ENCODE measurements at regions not wholly inside any gene's neighbourhood (a gene's known extent, or its start where the extent isn't known, plus 50 kb on each side); places are given as distances from the start of the nearest gene placed in this dataset.

- TF ChIP-seq EZH2 (IDR thresholded peaks at IDR 0.05; ENCODE audit: borderline replicate concordance, low read depth, low read length, poor library complexity, severe bottlenecking), result no peak
- TF ChIP-seq, protein P1, sequence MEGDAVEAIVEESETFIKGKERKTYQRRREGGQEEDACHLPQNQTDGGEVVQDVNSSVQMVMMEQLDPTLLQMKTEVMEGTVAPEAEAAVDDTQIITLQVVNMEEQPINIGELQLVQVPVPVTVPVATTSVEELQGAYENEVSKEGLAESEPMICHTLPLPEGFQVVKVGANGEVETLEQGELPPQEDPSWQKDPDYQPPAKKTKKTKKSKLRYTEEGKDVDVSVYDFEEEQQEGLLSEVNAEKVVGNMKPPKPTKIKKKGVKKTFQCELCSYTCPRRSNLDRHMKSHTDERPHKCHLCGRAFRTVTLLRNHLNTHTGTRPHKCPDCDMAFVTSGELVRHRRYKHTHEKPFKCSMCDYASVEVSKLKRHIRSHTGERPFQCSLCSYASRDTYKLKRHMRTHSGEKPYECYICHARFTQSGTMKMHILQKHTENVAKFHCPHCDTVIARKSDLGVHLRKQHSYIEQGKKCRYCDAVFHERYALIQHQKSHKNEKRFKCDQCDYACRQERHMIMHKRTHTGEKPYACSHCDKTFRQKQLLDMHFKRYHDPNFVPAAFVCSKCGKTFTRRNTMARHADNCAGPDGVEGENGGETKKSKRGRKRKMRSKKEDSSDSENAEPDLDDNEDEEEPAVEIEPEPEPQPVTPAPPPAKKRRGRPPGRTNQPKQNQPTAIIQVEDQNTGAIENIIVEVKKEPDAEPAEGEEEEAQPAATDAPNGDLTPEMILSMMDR (conservative IDR thresholded peaks at IDR 0.05; ENCODE audit: low read depth, low read length), result no peak
Measured at GRCh38 chr1:57910305-57910704, 486.4 kb upstream of the DAB1 start.
